Colon (tissue), 2 donors: ENCODE measurements at regions not wholly inside any gene's neighbourhood (a gene's known extent, or its start where the extent isn't known, plus 50 kb on each side); places are given as distances from the start of the nearest gene placed in this dataset.
"Not testable (repeated sequence)": the region's sequence is repeated elsewhere in the genome, so short reads cannot be mapped to it uniquely, and the experiment has no call there.

Experiments used
- FAIRE-seq: peaks from 2 replicates; lab custom pipeline; 2012; peaks lifted over from hg19 to GRCh38; lab: Jason Lieb, UNC
- donor health status: control.
- donor health status: control.

- FAIRE-seq, result no peak
Observed at GRCh38 chr3:181265750-181266333, 276.3 kb upstream of the DNAJC19 start.

- no peak for FAIRE-seq
Observed at GRCh38 chr3:181264486-181264885, 274.9 kb upstream of the DNAJC19 start.

- FAIRE-seq, result no peak
Observed at GRCh38 chr3:181253796-181254195, 264.3 kb upstream of the DNAJC19 start.

GRCh38 chr3:181252631-181253030, 263.1 kb upstream of the DNAJC19 start:
- FAIRE-seq, result no peak

- FAIRE-seq, result no peak
Observed at GRCh38 chr3:181250714-181251113, 261.2 kb upstream of the DNAJC19 start.

- FAIRE-seq, result no peak
Observed at GRCh38 chr3:181239441-181239840, 249.9 kb upstream of the DNAJC19 start.

GRCh38 chr3:181230258-181230657, 240.7 kb upstream of the DNAJC19 start:
- FAIRE-seq, result no peak

- FAIRE-seq, result no peak
Observed at GRCh38 chr3:181213347-181213746, 223.8 kb upstream of the DNAJC19 start.

- no peak for FAIRE-seq
Observed at GRCh38 chr3:181212271-181212670, 222.7 kb upstream of the DNAJC19 start.

- no peak for FAIRE-seq
Observed at GRCh38 chr3:181210275-181210674, 220.7 kb upstream of the DNAJC19 start.

- no peak for FAIRE-seq
Observed at GRCh38 chr3:181189556-181189955, 200.0 kb upstream of the DNAJC19 start.

- FAIRE-seq, result no peak
Observed at GRCh38 chr3:181183764-181184163, 194.2 kb upstream of the DNAJC19 start.

GRCh38 chr3:181183057-181183456, 193.5 kb upstream of the DNAJC19 start:
- not testable (repeated sequence) for FAIRE-seq

GRCh38 chr3:181178991-181179390, 189.5 kb upstream of the DNAJC19 start:
- FAIRE-seq, result no peak

GRCh38 chr3:181176601-181177000, 187.1 kb upstream of the DNAJC19 start:
- no peak for FAIRE-seq

GRCh38 chr3:181174676-181175233, 185.2 kb upstream of the DNAJC19 start:
- no peak for FAIRE-seq

- no peak for FAIRE-seq
Observed at GRCh38 chr3:181174022-181174421, 184.5 kb upstream of the DNAJC19 start.

GRCh38 chr3:181173227-181173626, 183.7 kb upstream of the DNAJC19 start:
- no peak for FAIRE-seq

- FAIRE-seq, result no peak
Observed at GRCh38 chr3:181134873-181135272, 145.3 kb upstream of the DNAJC19 start.

- peak; percentile 88 for FAIRE-seq
Observed at GRCh38 chr3:181133832-181134231, 144.3 kb upstream of the DNAJC19 start.

GRCh38 chr3:181105646-181106045, 116.1 kb upstream of the DNAJC19 start:
- no peak for FAIRE-seq

- no peak for FAIRE-seq
Observed at GRCh38 chr3:181103605-181104004, 114.1 kb upstream of the DNAJC19 start.

GRCh38 chr3:181086011-181086410, 96.5 kb upstream of the DNAJC19 start:
- FAIRE-seq, result no peak

- FAIRE-seq, result no peak
Observed at GRCh38 chr3:181081930-181082329, 92.4 kb upstream of the DNAJC19 start.
